Natural killer cell (primary cell): ENCODE measurements at regions not wholly inside any gene's neighbourhood (a gene's known extent, or its start where the extent isn't known, plus 50 kb on each side); places are given as distances from the start of the nearest gene placed in this dataset.

ENCODE experiments used
- ATAC-seq, 3 donors: fragments of 150-1000 bp in 2 of 3; fragments of 200-7000 bp in 1 of 3; cut with Tn5 transposase; 1 replicate in 1 of 3; 2 replicates in 2 of 3; pipeline ENCODE4 v1.10.0; 2021; ENCODE audit warnings: mild to moderate bottlenecking in 2 of 3, moderate library complexity in 2 of 3
- DNase-seq, 2 donors: peaks; one replicate each; pipeline versions ENCODE4 v3.0.0 to v3.0.0-alpha.2; 2013 to 2021; ENCODE audit warnings: mixed read lengths in 1 of 2
- H3K27ac ChIP-seq: one replicate; pipeline ENCODE4 v1.5.1; 2013; ENCODE audit warnings: mild to moderate bottlenecking, low read length
- H3K27me3 ChIP-seq: one replicate; pipeline ENCODE4 v1.6.1; 2013; ENCODE audit warnings: low read length; ENCODE audit not compliant: control insufficient read depth, insufficient read depth
- H3K36me3 ChIP-seq: one replicate; pipeline ENCODE4 v1.6.1; 2013; ENCODE audit warnings: low read length; ENCODE audit not compliant: control insufficient read depth, insufficient read depth
- H3K4me1 ChIP-seq: one replicate; pipeline ENCODE4 v1.6.1; 2013; ENCODE audit warnings: low read length; ENCODE audit not compliant: control insufficient read depth, insufficient read depth
- H3K4me3 ChIP-seq: one replicate; pipeline ENCODE4 v1.5.1; 2013; ENCODE audit warnings: low read length
- H3K9me3 ChIP-seq: one replicate; pipeline ENCODE4 v1.6.1; 2013; ENCODE audit warnings: low read length; ENCODE audit not compliant: control insufficient read depth, insufficient read depth
- H3K27ac Mint-ChIP-seq, 2 donors: one replicate each; pipeline ENCODE4 v1.8.0; 2022; ENCODE audit warnings: mild to moderate bottlenecking in 2 of 2, mixed read lengths in 2 of 2, moderate library complexity in 1 of 2
- H3K27me3 Mint-ChIP-seq, 2 donors: one replicate each; pipeline ENCODE4 v1.8.0; 2022; ENCODE audit warnings: low read depth in 2 of 2, mixed read lengths in 2 of 2
- H3K36me3 Mint-ChIP-seq: one replicate; pipeline ENCODE4 v1.8.0; 2022; ENCODE audit warnings: mixed read lengths
- H3K4me1 Mint-ChIP-seq, 2 donors: one replicate each; pipeline ENCODE4 v1.8.0; 2022; ENCODE audit warnings: mixed read lengths in 2 of 2
- H3K4me3 Mint-ChIP-seq: one replicate; pipeline ENCODE4 v1.8.0; 2022; ENCODE audit warnings: mild to moderate bottlenecking, moderate library complexity, mixed read lengths
- H3K9me3 Mint-ChIP-seq, 2 donors: one replicate each; pipeline ENCODE4 v1.8.0; 2022; ENCODE audit warnings: mixed read lengths in 2 of 2
- WGBS: methylation state at CpG from one replicate; pipeline ENCODE4 v1.1.7; 2013; ENCODE audit warnings: missing lambda C conversion rate; ENCODE audit not compliant: insufficient coverage; 5-methylcytosine and 5-hydroxymethylcytosine counted together
- intact Hi-C: fragments of 100-400 bp; cut with micrococcal nuclease; formaldehyde crosslinking; loops from one replicate; pipeline ENCODE4 v1.14.2; 2022
- TF ChIP-seq, protein P1 (sequence below): fragments of 200-600 bp; IDR thresholded peaks from one replicate; pipeline ENCODE4 v1.8.0; 2022; ENCODE audit warnings: antibody characterized with exemption

DNA sequence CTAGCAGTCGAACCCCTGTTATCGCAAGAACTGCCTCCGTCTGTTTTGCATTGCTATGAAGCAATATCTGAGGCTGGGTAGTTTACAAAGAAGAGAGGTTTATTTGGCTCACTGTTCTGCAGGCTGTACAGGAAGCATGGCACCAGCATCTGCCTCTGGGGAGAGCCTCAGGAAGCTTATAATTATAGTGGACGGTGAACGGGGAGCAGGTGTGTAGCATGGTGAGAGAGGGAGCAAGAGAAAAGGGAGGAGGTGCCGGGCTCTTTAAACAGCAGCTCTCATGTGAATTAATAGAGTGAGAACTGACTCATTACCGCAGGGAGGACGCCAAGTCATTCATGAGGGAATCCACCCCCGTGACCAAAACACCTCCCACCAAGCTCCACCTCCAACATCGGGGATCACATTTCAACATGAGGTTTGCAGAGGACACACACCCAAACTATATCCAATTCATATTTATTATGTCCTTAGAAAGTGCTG is 172.6 kb upstream of the KCNG1 start:
- H3K36me3 ChIP-seq: no peaks in the 10 kb centered on the region
- H3K36me3 Mint-ChIP-seq: no peaks in the 10 kb centered on the region
- H3K9me3 Mint-ChIP-seq: no peaks in the 10 kb centered on the region
- H3K4me3 Mint-ChIP-seq: no peak overlapping the region
- peaks cover 15 to 22% of the 10 kb centered on the region in 2 donors for H3K27me3 Mint-ChIP-seq
- no peaks in the 10 kb centered on the region for H3K27me3 ChIP-seq
- no peak overlapping the region for H3K4me3 ChIP-seq
- H3K9me3 ChIP-seq: no peaks in the 10 kb centered on the region
- DNase-seq (no peak), ATAC-seq (no peak)
- no peak overlapping the region for H3K27ac Mint-ChIP-seq
- 81% methylated on average over 10 of the region's 10 CpGs for WGBS
- no peaks in the 10 kb centered on the region for H3K4me1 Mint-ChIP-seq
- no peak overlapping the region for H3K27ac ChIP-seq
- TF ChIP-seq, protein P1, sequence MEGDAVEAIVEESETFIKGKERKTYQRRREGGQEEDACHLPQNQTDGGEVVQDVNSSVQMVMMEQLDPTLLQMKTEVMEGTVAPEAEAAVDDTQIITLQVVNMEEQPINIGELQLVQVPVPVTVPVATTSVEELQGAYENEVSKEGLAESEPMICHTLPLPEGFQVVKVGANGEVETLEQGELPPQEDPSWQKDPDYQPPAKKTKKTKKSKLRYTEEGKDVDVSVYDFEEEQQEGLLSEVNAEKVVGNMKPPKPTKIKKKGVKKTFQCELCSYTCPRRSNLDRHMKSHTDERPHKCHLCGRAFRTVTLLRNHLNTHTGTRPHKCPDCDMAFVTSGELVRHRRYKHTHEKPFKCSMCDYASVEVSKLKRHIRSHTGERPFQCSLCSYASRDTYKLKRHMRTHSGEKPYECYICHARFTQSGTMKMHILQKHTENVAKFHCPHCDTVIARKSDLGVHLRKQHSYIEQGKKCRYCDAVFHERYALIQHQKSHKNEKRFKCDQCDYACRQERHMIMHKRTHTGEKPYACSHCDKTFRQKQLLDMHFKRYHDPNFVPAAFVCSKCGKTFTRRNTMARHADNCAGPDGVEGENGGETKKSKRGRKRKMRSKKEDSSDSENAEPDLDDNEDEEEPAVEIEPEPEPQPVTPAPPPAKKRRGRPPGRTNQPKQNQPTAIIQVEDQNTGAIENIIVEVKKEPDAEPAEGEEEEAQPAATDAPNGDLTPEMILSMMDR: no peak
- no peaks in the 10 kb centered on the region for H3K4me1 ChIP-seq
- intact Hi-C loops: no loop called here

DNA sequence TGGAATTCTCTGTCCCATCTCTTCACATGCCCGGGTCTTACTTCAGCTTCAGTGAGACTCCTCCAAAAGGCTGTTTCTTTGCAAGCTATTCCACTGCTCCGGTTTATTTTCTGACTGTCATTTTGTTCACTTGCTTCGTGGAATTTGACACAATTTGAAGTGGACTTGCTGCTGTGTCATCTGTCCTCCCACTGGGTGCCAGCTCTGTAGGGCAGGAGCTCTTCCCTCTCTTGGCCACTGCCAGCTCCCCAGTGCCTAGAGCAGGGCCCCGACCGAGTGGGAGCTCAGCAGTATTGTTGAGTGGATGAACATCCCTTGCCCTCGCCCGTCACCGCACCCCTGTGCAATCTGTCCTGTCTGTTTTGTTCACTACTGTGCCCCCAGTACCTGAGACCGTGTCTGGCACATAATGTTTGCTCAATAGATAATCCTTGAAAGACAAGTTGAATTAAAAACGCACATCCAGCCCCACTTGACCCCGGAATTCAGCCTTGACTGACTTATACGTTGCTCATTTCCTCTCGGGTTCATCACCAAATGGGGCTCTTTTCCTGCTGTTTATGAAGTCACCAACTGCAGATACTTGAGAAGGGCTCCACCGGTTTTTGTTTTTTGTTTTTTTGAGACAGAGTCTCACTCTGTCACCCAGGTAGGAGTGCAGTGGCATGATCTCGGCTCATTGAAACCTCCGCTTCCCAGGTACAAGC is 170.3 kb upstream of the KCNG1 start:
- H3K4me3 Mint-ChIP-seq: no peak overlapping the region
- H3K27me3 ChIP-seq: no peaks in the 10 kb centered on the region
- ATAC-seq (no peak), DNase-seq (no peak)
- H3K9me3 Mint-ChIP-seq: no peaks in the 10 kb centered on the region
- 82% methylated on average over 16 of the region's 16 CpGs for WGBS
- H3K27ac Mint-ChIP-seq: no peak overlapping the region
- H3K4me1 Mint-ChIP-seq: no peaks in the 10 kb centered on the region
- no peak overlapping the region for H3K4me3 ChIP-seq
- no peaks in the 10 kb centered on the region for H3K4me1 ChIP-seq
- H3K36me3 ChIP-seq: no peaks in the 10 kb centered on the region
- H3K9me3 ChIP-seq: no peaks in the 10 kb centered on the region
- TF ChIP-seq, protein P1: no peak
- no peak overlapping the region for H3K27ac ChIP-seq
- no peaks in the 10 kb centered on the region for H3K36me3 Mint-ChIP-seq
- peaks cover 11 to 22% of the 10 kb centered on the region in 2 donors for H3K27me3 Mint-ChIP-seq
- intact Hi-C loops: no loop called here

DNA sequence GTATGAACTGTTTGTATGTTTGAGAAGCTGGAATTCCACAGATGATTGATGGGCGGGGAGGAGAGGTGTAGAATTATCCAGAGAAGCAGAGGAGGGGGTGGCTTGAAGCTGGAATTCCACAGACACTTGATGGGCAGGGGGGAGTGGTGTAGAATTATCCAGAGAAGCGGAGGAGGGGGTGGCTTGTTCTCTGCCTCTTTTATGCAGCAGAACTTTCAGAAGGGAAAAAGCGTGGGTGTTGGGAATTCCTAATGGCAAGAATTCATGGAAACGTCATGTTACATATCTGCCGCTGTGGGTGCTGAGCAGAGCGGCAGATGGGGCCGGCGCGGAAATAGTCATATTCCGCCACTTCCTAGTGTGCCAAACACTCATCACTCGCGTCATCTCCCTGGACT is 167.9 kb upstream of the KCNG1 start:
- H3K36me3 Mint-ChIP-seq: no peaks in the 10 kb centered on the region
- H3K4me3 Mint-ChIP-seq: no peak overlapping the region
- no peaks in the 10 kb centered on the region for H3K27me3 ChIP-seq
- no peaks in the 10 kb centered on the region for H3K9me3 ChIP-seq
- H3K4me1 ChIP-seq: no peaks in the 10 kb centered on the region
- intact Hi-C loops: no loop called here
- no peak overlapping the region for H3K4me3 ChIP-seq
- H3K9me3 Mint-ChIP-seq: no peaks in the 10 kb centered on the region
- ATAC-seq (no peak), DNase-seq (no peak)
- 92% methylated on average over 12 of the region's 12 CpGs for WGBS
- no peaks in the 10 kb centered on the region for H3K36me3 ChIP-seq
- TF ChIP-seq, protein P1: no peak
- peaks cover 12 to 18% of the 10 kb centered on the region in 2 donors for H3K27me3 Mint-ChIP-seq
- H3K27ac ChIP-seq: no peak overlapping the region
- H3K27ac Mint-ChIP-seq: no peak overlapping the region
- no peaks in the 10 kb centered on the region for H3K4me1 Mint-ChIP-seq
